Astrocyte (in vitro differentiated cells and primary cell): ENCODE measurements at regions not wholly inside any gene's neighbourhood (a gene's known extent, or its start where the extent isn't known, plus 50 kb on each side); places are given as distances from the start of the nearest gene placed in this dataset.

ENCODE experiments used
- CTCF ChIP-seq: IDR thresholded peaks from 2 replicates; pipeline ENCODE4 v1.5.1; 2011; ENCODE audit warnings: low read depth, mild to moderate bottlenecking, inconsistent platforms, low read length, moderate library complexity; ENCODE audit not compliant: insufficient read depth
- EZH2 ChIP-seq: IDR thresholded peaks from 2 replicates; pipeline ENCODE4 v1.6.1; 2012; ENCODE audit warnings: mild to moderate bottlenecking, low read length, inconsistent platforms; ENCODE audit not compliant: insufficient read depth

DNA sequence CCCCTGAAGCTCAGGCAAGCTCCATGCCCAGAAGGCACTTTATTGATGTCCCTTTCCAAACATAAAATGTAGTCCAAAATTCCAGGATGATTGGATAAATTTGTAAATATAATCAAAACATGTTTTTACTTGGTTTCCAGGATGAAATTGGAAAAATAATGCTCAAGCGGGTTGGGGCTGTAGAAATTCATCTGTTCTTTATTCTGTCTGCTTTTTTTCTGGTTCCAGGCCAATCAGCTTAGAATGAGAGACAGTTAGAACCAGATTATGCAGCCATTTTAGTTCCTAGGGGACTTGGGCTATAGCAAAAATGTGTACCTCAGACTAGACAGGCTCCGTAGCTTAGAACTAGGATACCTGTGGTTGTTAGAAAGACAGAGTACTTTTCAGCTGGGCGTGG is 450.8 kb downstream of the MCTP2 start:
- no peak for TF ChIP-seq CTCF
- TF ChIP-seq EZH2 = no peak
